ENCODE measurements at regions not wholly inside any gene's neighbourhood (a gene's known extent, or its start where the extent isn't known, plus 50 kb on each side); places are given as distances from the start of the nearest gene placed in this dataset.

- no peak for TF ChIP-seq POLR2AphosphoS5 (IDR thresholded peaks at IDR 0.05)
- TF ChIP-seq CTCF (IDR thresholded peaks at IDR 0.05) = no peak
- TF ChIP-seq POLR2A (IDR thresholded peaks at IDR 0.05) = no peak
- TF ChIP-seq EP300 (IDR thresholded peaks at IDR 0.05) = no peak
Observed at GRCh38 chr5:96147866-96148265, 186.2 kb upstream of the ELL2 start.

Measured in gastroesophageal sphincter (tissue), 3 donors.